Hippocampal formation (tissue), 2 donors: ENCODE measurements at regions not wholly inside any gene's neighbourhood (a gene's known extent, or its start where the extent isn't known, plus 50 kb on each side); places are given as distances from the start of the nearest gene placed in this dataset.
"Not testable (repeated sequence)": the region's sequence is repeated elsewhere in the genome, so short reads cannot be mapped to it uniquely, and the experiment has no call there.

Source experiments
- DNase-seq, 2 donors: peaks; one replicate each; lab custom pipeline; 2025; lab: John Stamatoyannopoulos, UW

DNA sequence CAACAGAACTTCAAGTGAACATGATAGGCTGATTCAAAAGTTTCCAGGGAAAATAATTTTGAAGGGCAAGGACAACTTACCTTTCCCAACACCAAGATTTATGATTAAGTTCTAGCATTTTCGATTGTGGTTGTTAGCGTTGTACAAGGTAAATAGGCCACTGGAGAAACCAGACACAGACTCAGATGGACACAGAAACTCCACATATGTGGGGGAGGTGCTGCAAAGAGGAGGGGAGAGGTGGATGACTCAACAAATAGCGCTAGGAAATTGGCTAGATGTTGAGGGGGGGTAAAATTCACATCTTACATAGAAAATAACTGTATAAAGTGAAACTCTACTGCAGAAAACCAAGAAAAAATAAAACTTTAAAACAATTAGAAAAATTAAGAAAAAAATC, 564.4 kb downstream of the MATN1 start:
- no peak for DNase-seq

DNA sequence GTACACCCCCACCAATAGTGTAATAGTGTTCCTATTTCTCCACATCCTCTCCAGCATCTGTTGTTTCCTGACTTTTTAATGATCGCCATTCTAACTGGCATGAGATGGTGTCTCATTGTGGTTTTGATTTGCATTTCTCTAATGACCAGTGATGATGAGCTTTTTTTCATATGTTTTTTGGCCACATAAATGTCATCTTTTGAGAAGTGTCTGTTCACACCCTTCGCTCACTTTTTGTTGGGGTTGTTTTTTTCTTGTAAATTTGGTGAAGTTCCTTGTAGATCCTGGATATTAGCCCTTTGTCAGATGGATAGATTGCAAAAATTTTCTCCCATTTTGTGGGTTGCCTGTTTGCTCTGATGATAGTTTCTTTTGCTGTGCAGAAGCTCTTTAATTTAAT, 567.7 kb downstream of the MATN1 start:
- not testable (repeated sequence) for DNase-seq

DNA sequence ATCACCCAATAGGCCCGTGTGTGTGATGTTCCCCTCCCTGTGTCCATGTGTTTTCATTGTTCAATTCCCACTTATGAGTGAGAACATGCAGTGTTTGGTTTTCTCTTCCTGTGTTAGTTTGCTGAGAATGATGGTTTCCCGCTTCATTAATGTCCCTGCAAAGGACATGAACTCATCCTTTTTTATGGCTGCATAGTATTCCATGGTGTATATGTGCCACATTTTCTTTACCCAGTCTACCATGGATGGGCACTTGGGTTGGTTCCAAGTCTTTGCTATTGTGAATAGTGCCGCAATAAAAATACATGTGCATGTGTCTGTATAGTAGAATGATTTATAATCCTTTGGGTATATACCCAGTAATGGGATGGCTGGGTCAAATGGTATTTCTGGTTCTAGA, 568.1 kb downstream of the MATN1 start:
- not testable (repeated sequence) for DNase-seq

DNA sequence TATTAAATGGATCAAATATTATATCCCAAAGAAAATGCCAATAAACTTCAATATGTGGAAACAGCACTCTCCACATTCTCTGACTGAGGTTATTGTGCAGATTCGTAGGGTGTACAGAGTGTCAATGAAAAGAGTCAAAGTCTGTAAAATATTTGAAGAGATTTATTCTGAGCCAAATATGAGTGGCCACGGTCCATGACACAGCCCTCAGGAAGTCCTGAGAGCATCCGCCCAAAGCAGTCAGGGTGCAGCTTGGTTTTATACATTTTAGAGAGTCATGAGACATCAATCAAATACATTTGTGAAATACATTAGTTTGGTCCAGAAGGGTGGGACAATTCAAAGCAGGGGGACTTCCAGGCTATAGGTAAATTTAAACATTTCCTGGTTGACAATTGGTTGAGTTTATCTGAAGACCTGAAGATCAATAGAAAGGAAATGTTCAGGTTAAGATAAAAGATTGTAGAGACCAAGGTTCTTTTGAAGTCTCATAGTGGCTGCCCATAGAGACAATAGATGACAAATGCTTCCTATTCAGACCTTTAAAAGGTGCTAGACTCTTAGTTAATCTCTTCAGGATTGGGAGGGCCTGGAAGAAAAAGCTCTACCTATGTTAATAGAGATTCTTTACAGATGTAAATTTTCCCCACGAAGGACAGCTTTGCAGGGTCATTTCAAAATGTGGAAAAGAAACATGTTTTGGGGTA, 569.5 kb downstream of the MATN1 start:
- DNase-seq = no peak

DNA sequence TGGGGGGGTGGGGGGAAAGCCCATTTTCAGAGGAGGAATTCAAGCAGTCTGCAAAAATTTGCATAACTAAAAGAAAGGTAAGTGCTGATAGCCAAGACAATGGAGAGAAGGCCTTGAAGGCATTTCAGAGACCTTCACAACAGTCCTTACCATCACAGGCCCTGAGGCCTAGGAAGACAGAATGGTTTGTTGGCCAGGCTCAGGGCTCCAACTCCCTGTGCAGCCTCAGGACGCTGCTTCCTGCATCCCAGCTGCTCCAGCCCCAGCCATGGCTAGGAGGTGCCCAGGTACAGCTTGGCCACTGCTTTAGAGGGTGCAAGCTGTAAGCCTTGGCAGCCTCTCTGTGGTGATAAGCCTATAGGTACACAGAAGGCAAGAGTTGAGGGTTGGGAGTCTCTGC, 571.6 kb downstream of the MATN1 start:
- DNase-seq = no peak

DNA sequence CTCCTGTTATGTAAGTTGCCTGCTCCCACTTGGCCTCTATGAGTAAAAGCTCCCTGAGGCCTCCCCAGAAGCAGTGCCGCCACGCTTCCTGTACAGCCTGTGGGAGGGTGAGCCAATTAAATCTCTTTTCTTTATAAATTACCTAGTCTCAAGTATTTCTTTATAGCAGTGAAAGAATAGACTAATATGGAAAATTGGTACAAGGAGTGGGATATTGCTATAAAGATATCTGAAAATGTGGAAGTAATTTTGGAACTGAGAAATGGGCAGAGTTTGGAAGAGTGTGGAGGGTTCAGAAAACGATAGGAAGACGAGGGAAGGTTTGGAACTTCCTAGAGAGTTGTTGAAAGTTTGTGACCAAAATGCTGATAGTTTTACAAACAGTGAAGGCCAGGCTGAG, 572.3 kb downstream of the MATN1 start:
- no peak for DNase-seq

DNA sequence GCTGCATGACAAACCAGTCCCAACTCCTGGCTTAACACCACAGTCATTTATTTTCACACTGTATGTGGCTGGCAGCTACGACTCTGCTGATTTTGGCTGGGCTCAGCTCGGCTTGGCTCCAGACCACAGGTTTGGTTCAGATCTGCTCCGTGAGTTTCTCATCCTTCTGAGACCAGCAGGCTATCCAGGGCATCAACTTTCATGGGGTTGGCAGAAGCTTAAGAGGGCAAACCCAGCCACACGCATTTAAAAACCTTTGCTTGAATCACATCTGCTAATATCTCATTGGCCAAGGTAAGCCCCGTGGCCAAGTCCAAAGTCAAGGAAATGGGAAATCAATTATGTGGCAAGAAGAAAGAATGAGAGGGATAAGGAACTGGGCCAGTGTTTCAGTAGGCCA, 574.2 kb downstream of the MATN1 start:
- DNase-seq = no peak

DNA sequence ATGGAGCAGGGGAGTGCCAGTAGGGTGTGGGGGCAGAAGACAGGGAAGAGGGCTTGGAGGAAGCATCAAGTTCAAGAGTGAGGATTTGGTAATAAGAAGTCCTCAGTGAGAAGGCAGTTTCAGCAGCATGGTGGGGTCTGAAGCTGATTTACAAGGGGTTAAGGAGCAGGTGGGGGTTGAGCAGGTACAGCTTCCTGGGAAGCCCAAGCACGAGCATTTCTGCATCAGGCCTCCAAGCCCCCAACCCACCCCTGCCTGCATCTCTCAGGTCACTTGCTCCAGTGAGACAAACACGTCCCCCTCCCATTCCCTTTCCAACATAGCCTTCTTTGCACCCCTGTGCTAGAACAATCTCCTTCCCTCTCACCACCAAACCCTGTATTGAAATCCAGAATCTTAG, 574.7 kb downstream of the MATN1 start:
- no peak for DNase-seq

DNA sequence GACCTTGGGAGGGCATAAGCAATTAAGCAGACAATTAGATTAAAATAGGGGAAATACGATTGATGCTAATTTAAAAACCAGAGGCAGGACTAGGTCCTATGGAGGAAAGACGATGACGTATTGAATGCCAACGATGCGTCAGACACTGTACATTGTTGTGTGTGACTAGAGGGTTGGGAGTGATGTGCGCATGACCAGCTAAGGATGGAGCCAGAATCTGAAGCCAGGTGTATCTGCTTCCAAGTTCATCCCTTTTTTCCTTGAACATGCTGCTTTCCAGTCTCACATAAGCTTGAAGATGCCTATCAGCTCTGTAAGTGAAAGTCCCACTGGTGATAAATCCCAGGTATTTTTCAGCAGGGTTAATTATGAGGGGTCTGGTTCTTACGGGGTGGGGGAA, 576.2 kb downstream of the MATN1 start:
- DNase-seq = no peak

DNA sequence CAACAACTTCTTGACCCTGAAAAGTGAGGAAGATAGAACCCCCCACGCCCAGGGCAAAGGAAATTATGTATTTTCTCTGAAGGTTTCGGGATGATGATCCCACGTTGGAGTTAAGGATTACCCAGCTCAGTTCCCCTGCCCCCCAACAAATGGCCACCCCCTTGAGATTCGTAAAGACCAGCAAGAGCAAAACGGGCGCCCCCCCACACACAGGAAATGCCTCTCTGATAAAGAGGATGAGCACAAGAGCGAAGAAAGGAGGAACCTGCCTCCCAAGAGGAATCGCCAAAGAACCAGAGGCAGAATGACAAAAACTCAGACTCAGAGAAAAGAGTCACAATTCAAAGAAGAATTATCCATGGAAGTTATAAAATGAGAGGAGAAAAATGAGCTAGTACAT, 576.9 kb downstream of the MATN1 start:
- DNase-seq = no peak

DNA sequence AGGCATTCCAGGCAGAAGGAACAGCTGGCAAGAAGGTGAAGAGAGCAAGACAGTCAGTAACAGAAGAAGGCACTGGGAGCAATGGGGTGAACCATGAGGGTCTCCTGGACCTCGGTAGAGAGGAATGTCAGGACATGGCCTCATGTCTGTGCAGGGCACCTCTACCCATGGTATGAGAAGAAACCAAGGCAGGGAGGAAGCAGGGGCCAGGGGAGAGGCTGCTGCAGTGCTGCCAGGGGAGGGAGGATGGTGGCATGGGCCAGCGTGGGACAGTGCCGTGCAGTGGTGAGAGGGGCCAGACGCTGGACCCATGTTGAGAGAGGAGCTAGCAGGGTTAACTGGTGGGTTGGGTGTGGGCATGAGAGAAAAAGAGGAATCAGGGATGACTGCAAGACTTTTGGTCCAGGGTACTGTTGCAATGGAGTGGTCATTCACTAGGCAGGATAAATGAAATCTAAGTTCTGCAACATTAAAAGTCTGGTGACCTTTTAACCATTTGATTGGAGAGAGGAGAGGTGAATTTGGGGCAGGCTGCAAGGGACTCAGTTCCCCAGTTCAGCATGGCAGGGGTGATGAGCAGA, 577.6 kb downstream of the MATN1 start:
- DNase-seq = no peak

DNA sequence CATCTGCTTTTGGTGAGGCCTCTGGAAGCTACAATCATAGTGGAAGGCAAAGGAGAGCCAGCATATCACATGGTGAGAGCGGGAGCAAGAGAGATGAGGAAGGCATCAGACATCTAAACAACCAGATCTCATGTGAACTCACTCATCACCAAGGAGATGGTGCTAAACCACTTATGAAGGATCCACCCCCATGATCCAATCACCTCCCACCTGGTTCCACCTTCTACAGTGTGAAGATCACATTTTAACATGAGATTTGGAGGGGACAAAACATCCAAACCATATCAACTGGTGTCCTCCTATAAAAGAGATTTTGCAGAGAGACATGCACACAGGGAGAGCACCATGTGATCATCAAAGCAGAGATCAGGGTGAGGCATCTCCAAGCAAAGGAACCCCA, 578.6 kb downstream of the MATN1 start:
- DNase-seq = no peak

DNA sequence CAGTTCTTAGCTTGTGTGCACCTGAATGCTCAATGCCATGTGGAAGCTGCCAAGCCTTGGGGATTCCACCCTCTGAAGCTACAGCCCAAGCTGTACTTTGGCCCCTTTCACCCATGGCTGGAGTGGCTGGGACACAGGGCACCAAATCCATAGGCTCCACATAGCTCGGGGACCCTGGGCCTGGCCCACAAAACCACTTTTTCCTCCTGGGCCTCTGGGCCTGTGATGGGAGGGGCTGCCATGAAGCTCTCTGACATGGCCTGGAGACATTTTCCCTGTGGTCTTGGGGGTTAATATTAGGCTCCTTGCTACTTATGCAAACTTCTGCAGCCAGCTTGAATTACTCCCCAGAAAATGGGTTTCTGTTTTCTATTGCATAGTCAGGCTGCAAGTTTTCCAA, 579.9 kb downstream of the MATN1 start:
- DNase-seq = no peak

DNA sequence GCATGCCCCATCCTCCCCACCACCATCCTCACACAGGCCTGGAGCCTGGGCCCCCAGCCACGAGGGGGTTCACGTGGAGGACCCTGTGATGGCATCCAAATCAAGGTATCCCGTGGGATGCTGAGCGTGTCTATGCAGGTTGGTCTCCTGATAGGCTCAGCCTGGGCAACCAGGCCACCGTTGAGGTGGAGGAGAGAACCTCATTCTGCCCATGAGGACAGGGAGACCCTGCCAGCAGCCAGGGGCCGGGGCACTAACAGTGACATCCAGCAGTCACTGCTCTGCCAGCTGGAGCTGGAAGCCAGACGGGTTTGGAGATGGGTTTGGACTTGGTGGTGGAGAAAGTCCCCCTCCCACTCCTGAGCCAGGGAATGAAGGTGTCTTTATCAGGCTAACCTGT, 582.8 kb downstream of the MATN1 start:
- DNase-seq = no peak

DNA sequence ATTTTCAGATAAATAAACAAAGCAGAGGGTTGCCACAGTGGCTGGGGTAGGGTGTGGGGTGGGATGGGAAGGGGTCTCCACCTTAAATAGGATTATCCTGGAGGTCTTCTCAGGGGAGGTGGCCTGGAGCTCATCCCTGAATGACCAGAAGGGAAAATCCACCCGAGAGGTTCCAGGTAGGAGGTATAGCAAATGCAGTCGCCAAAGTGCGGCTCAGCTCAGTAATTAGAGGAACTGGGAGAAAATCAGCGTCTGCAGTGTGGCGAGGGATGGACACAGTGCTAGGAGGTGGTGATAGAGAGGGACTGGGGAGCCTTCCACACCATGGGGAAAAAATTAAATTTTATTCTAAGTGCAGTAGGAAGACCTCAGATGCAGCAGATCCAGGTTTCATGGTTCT, 584.5 kb downstream of the MATN1 start:
- DNase-seq = no peak

DNA sequence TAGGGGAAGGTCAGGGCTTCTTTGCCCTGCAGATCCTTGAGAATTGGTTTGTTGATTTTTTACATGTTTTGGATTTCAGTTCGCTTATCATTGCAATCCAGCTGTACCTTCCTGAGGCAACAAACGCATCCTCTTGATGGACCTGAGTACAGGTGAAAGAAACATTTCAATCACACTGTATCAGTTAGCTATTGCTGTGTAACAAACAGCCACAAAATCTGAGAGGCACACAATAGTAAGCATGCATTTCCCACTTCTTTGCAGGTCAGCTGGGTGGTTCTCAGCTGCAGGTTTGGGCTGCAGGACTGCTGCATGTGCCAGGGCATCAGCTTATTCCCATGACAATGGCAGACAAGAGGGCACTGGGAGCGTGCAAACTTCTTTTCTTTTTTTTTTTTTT, 586.4 kb downstream of the MATN1 start:
- DNase-seq = no peak

DNA sequence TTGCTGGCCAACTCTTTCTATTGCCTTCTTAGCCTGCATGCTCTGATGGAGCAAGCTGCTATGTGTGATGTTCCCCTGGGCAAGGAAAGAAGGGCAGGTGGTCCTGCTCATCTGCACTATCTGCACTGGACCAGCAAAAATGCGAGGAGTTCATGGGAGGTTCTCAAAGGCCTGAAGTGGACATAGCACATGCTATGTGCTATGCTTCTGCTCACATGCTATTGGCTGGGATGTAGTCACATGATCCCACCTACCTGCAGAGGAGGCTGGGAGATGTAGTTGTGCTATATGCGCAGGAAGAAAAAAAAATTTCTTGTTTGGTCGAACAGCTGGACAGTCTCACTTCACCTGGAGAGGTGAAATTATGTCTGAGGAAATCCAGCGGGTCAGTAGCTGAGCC, 587.7 kb downstream of the MATN1 start:
- no peak for DNase-seq

DNA sequence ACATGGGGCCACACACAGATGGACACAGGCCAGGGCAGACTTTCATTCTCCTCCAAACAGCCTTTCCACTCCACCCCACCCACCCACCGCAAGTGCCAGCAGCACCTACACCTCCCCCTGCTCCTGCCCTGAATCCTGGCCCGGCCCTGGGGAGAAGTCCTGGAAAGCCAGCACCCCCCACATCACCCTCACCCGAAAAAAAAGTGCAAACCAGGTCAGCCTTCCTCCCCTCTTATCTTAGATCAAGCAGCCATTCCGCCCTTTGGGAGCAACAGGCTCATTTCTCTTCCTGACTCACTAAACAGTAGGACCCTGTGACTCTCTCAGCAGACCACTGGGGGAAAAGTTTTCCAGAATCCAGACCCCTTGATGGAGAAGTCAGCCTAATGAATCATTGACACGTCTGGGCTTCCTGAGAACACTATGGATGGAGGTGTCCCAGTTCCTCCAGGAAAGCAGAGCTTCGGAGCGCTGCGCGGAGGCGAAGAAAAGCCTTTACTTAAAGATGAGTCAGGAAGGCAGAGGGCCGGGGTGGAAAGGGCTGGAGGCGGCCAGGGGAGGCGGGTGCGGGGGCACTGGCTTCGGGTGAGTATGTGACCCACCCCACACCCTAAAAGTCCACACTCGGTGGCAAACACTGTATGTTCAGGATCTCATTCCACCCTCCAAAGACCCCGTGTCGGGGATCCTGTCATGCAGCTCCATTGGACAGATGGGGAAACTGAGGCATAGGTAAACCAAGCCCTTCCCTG, 588.7 kb downstream of the MATN1 start:
- DNase-seq = no peak

DNA sequence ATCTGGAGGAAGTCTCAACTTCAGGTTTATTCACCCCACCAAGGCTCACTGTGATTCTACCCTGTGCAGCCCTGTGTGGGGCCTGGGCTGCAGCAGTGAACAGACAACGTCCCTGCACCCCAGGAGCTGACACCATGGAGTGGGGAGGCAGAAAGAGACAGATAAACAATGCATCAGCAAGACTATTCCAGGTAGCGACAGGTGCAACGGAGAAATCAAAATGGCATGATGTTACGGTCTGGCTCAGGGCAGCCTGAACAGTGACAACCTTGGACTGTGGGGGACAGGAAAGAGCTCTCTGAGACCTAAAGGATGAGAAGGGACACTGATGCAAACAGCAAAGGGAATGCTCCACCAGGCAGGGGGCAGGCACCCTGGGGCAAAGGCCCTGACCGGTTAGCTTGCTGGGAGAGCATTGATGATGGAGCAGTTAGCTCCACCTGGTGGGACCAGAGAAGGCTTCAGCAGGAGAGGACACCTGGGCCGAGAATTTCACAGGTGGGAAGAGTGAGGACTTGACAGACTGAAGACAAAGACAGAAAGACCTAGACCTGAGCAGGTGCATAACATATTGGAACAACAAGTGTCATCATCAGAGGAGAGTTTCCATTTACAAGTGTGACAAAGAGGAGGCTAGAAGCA, 589.9 kb downstream of the MATN1 start:
- no peak for DNase-seq

DNA sequence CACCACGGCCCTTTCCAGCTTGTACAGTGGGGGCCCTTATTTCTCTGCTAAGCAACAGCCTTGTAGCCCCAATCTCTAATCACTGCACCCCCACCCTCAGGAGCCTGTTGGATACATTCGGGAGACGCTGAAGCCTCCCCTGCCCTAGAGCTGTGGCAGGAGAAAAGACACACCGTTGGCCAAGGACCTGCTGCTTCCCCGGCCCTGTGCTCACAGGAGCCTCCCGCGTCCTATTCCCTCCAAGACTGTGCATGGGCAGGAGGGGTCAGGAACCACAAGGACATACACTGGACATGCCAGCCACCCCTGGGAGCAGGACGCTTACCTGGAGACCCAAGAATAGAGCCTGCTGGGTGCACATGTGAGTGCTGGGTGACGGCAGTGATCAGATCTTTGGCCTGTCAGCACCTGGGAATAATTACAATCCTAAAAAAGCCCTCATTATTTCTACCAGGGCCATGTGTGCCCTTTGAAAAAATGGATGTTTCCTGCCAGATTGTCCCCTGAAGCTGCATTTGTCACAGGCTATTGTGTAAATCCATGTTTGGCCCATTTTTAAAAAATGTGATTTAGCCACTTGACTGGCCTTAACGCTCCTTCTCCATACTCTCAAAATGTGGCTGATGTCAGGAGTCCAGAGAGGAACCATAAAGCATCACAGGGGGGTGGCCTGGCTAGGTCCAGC, 590.6 kb downstream of the MATN1 start:
- DNase-seq = no peak

DNA sequence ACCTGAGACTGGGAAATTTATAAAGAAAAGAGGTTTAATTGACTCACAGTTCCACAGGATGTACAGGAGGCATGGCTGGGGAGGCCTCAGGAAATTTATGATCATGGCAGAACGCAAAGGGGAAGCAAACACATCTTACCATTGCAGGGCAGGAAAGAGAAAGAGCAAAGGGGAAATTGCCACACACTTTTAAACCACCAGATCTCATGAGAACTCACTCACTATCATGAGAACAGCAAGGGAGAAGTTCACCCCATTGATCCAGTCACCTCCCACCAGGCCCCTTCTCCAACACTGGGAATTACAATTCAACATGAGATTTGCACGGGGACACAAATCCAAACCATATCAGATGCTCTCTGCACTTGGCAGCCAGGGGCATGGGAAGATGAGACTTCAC, 592.8 kb downstream of the MATN1 start:
- DNase-seq = not testable (repeated sequence)

DNA sequence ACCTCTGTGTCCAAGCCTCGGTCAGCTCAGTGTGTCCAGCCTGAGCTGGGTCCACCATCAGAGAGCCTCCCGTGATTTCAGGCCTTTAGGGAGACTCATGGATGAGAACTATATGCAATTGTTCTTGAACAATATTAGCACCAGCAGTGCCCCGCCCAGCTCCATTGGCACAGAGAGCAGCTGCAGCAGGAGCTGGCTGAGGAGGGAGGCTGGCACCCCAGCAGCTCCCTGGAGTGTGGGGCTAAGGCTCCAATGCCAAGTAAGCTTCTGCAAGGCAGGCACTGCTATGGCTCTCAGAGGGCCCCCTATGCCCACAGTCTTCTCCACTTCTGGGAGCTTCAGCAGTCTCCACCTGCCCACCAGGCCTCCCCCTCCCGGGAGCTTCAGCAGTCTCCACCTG, 593.3 kb downstream of the MATN1 start:
- DNase-seq = no peak
